Endothelial cell of umbilical vein (primary cell): ENCODE measurements at regions not wholly inside any gene's neighbourhood (a gene's known extent, or its start where the extent isn't known, plus 50 kb on each side); places are given as distances from the start of the nearest gene placed in this dataset.

Experiments
- BruUV-seq: library from RNA; stranded (reverse); fragments of 400-500 nt; replicated peaks from 2 replicates; lab custom pipeline; 2021; lab: Mats Ljungman, UMichigan
- CTCF ChIA-PET: fragments of 300-600, 350-600 bp; sonication (Branson Sonifier 250); formaldehyde crosslinking; loops from one replicate; lab custom pipeline; 2021; ENCODE audit warnings: antibody characterized with exemption, inconsistent platforms; lab: Charles Lee
- POLR2A ChIA-PET: fragments of 300-600, 350-600 bp; sonication (Branson Sonifier 250); formaldehyde crosslinking; loops from one replicate; lab custom pipeline; 2021; ENCODE audit warnings: antibody characterized with exemption, inconsistent platforms; lab: Charles Lee
- DNase-seq: peaks from one replicate; pipeline ENCODE4 v3.0.0-alpha.2; 2011; ENCODE audit warnings: low read depth, low spot score
- FAIRE-seq: peaks from 2 replicates; lab custom pipeline; 2011; peaks lifted over from hg19 to GRCh38; lab: Jason Lieb, UNC
- H2AFZ ChIP-seq: 2 replicates; pipeline ENCODE4 v1.6.0; 2012; ENCODE audit warnings: low read depth, low read length, control low read depth, inconsistent platforms
- H3K27ac ChIP-seq: 2 replicates; pipeline ENCODE4 v1.5.1; 2011; ENCODE audit warnings: low read depth, mild to moderate bottlenecking, control low read depth, low read length, moderate library complexity; ENCODE audit not compliant: insufficient read depth
- H3K27me3 ChIP-seq, 2 experiments: 2 replicates each; pipeline versions ENCODE4 v1.6.0 to v1.6.1; 2011; ENCODE audit warnings: low read length in 2 of 2, mixed read lengths in 1 of 2; ENCODE audit not compliant: control insufficient read depth in 2 of 2, insufficient read depth in 2 of 2
- H3K36me3 ChIP-seq, 2 experiments: 2 replicates in 1 of 2; 3 replicates in 1 of 2; pipeline ENCODE4 v1.5.1; 2011; ENCODE audit warnings: low read length in 2 of 2, mild to moderate bottlenecking in 1 of 2, moderate library complexity in 1 of 2; ENCODE audit not compliant: control insufficient read depth in 2 of 2, insufficient read depth in 2 of 2; ENCODE audit errors: extremely low read depth in 1 of 2
- H3K4me1 ChIP-seq: 3 replicates; pipeline ENCODE4 v1.5.1; 2011; ENCODE audit warnings: mild to moderate bottlenecking, low read length; ENCODE audit not compliant: control insufficient read depth, insufficient read depth; ENCODE audit errors: extremely low read depth
- H3K4me2 ChIP-seq: 2 replicates; pipeline ENCODE4 v1.6.1; 2011; ENCODE audit warnings: low read length, control low read depth, mixed read lengths; ENCODE audit not compliant: insufficient read depth
- H3K4me3 ChIP-seq, 3 experiments: fragments of 200-600 bp in 1 of 3; sonication (generic), shearing (Covaris generic) in 1 of 3; replicated peaks in 1 of 3; 2 replicates each; pipeline ENCODE4 v1.5.1; 2011 to 2016; ENCODE audit warnings: control low read depth in 3 of 3, low read length in 3 of 3, mild to moderate bottlenecking in 2 of 3, inconsistent platforms in 1 of 3, low read depth in 1 of 3, moderate library complexity in 1 of 3; ENCODE audit not compliant: insufficient read depth in 1 of 3
- H3K79me2 ChIP-seq: 2 replicates; pipeline ENCODE4 v1.6.0; 2012; ENCODE audit warnings: low read length, inconsistent platforms; ENCODE audit not compliant: control insufficient read depth, insufficient read depth
- H3K9ac ChIP-seq: replicated peaks from 2 replicates; pipeline ENCODE3; 2011; ENCODE audit warnings: low read length, control low read depth; ENCODE audit not compliant: insufficient read depth; ENCODE audit errors: extremely low read depth
- H3K9me1 ChIP-seq: replicated peaks from 3 replicates; pipeline ENCODE4 v1.6.0; 2011; ENCODE audit warnings: mild to moderate bottlenecking, low read length; ENCODE audit not compliant: control insufficient read depth, insufficient read depth; ENCODE audit errors: extremely low read depth
- H3K9me3 ChIP-seq: replicated peaks from 2 replicates; pipeline ENCODE4 v1.5.1; 2012; ENCODE audit warnings: low read length, inconsistent platforms; ENCODE audit not compliant: control insufficient read depth, insufficient read depth
- H4K20me1 ChIP-seq: replicated peaks from 2 replicates; pipeline ENCODE3; 2011; ENCODE audit warnings: mild to moderate bottlenecking, low read length; ENCODE audit not compliant: control insufficient read depth, insufficient read depth; ENCODE audit errors: extremely low read depth
- CTCF ChIP-seq, 2 donors: IDR thresholded peaks; 1 replicate in 1 of 2; 2 replicates in 1 of 2; pipeline ENCODE4 v1.5.1; 2011; ENCODE audit warnings: low read length in 2 of 2, mild to moderate bottlenecking in 2 of 2, moderate library complexity in 2 of 2, control low read depth in 1 of 2, inconsistent platforms in 1 of 2, low read depth in 1 of 2; ENCODE audit not compliant: insufficient read depth in 1 of 2; ENCODE audit errors: extremely low read depth in 1 of 2
- EZH2 ChIP-seq: IDR thresholded peaks from 2 replicates; pipeline ENCODE4 v1.6.1; 2012; ENCODE audit warnings: borderline replicate concordance, low read depth, mild to moderate bottlenecking, moderate library complexity, low read length, inconsistent platforms; ENCODE audit not compliant: severe bottlenecking
- FOS ChIP-seq: IDR thresholded peaks from 2 replicates; pipeline ENCODE4 v1.6.1; 2011; ENCODE audit warnings: mild to moderate bottlenecking, low read length, moderate library complexity, borderline replicate concordance; ENCODE audit not compliant: insufficient read depth
- GATA2 ChIP-seq: IDR thresholded peaks from 2 replicates; pipeline ENCODE4 v1.7.0; 2011; ENCODE audit warnings: low read depth, mild to moderate bottlenecking, moderate library complexity, mixed read lengths, low read length; ENCODE audit not compliant: insufficient read length, insufficient read depth
- MAX ChIP-seq: IDR thresholded peaks from 2 replicates; pipeline ENCODE4 v1.6.1; 2011; ENCODE audit not compliant: insufficient read depth, insufficient read length
- MYC ChIP-seq: IDR thresholded peaks from one replicate; pipeline ENCODE4 v1.6.1; 2011; ENCODE audit warnings: mild to moderate bottlenecking, low read depth, low read length
- POLR2AphosphoS5 ChIP-seq: IDR thresholded peaks from 2 replicates; pipeline ENCODE4 v1.6.1; 2012; ENCODE audit warnings: low read depth, mild to moderate bottlenecking, control low read depth, low read length, moderate library complexity; ENCODE audit not compliant: insufficient read depth
- dilution Hi-C: fragments of 300-500 bp; cut with MboI; formaldehyde crosslinking; loops from one replicate; pipeline ENCODE4 v1.15.0; 2019; ENCODE audit warnings: low sequenced_read_pairs; ENCODE audit not compliant: extremely low pct_ligation_motif_present
- intact Hi-C: fragments of 100-400 bp; cut with micrococcal nuclease; formaldehyde crosslinking; loops from one replicate; pipeline ENCODE4 v1.10.0; 2022

GRCh38 chr15:62658498-62658897 lies 384.0 kb upstream of the TPM1 start:
- FAIRE-seq (no peak), DNase-seq (no peak)
- no peak overlapping the region for H2AFZ ChIP-seq
- no peaks in the 10 kb centered on the region for H3K9me3 ChIP-seq
- no peaks in the 10 kb centered on the region for H3K9me1 ChIP-seq
- H3K4me1 ChIP-seq, result no peaks in the 10 kb centered on the region
- intact Hi-C loops (no loop called here), dilution Hi-C loops (no loop called here)
- no peak overlapping the region for H3K9ac ChIP-seq
- H3K4me3 ChIP-seq, result no peak overlapping the region
- no TSS peak for BruUV-seq
- no peak overlapping the region for H3K27ac ChIP-seq
- H3K27me3 ChIP-seq, result no peaks in the 10 kb centered on the region
- H4K20me1 ChIP-seq, result no peaks in the 10 kb centered on the region
- H3K4me2 ChIP-seq, result no peak overlapping the region
- POLR2A ChIA-PET, result no interaction called here
- CTCF ChIA-PET, result interaction anchor here (1.1 kb wide), 1 partner anchor 109 kb away, joined by 3 read pairs; no protein-coding TSS in a partner anchor
- TF ChIP-seq MAX, result no peak
- no peak for TF ChIP-seq POLR2AphosphoS5
- no peak for TF ChIP-seq MYC
- TF ChIP-seq GATA2, result no peak
- TF ChIP-seq FOS, result no peak
- no peak for TF ChIP-seq EZH2
- TF ChIP-seq CTCF (IDR thresholded peaks at IDR 0.05; ENCODE audit: extremely low read depth in 1 of 2, insufficient read depth in 1 of 2, low read depth in 1 of 2, low read length in 2 of 2), result no peak
- no peaks in the 10 kb centered on the region for H3K79me2 ChIP-seq
- no peaks in the 10 kb centered on the region for H3K36me3 ChIP-seq
